Panc1 (cell line): ENCODE measurements at regions not wholly inside any gene's neighbourhood (a gene's known extent, or its start where the extent isn't known, plus 50 kb on each side); places are given as distances from the start of the nearest gene placed in this dataset.

Experiments
- ATAC-seq: fragments of 200-7000 bp; cut with Tn5 transposase; 2 replicates; pipeline ENCODE4 v1.9.1; 2020; ENCODE audit warnings: mild to moderate bottlenecking, moderate library complexity
- BruUV-seq: library from RNA; stranded (reverse); fragments of 400-500 nt; replicated peaks from 2 replicates; lab custom pipeline; 2021; lab: Mats Ljungman, UMichigan
- CTCF ChIA-PET: fragments of 300-600 bp; sonication (Branson Sonifier 250); formaldehyde crosslinking; loops from one replicate; lab custom pipeline; 2022; ENCODE audit warnings: antibody characterized with exemption; lab: Charles Lee
- POLR2A ChIA-PET: fragments of 300-600 bp; sonication (Branson Sonifier 250); formaldehyde crosslinking; loops from one replicate; lab custom pipeline; 2022; ENCODE audit warnings: antibody characterized with exemption; lab: Charles Lee
- DNase-seq: peaks from one replicate; pipeline ENCODE4 v3.0.0-alpha.2; 2010; ENCODE audit warnings: low read depth, low spot score
- H3K27ac ChIP-seq: 2 replicates; pipeline ENCODE4 v1.5.1; 2011; ENCODE audit warnings: mild to moderate bottlenecking, low read length, inconsistent platforms
- H3K27me3 ChIP-seq: fragments of 200-500 bp; sonication (Bioruptor generic); 2 replicates; pipeline ENCODE4 v1.6.0; 2014; ENCODE audit warnings: low read length, inconsistent platforms; ENCODE audit not compliant: control insufficient read depth, insufficient read depth
- H3K36me3 ChIP-seq: fragments of 200-500 bp; sonication (Bioruptor generic); 2 replicates; pipeline ENCODE4 v1.5.1; 2014; ENCODE audit warnings: inconsistent platforms, mild to moderate bottlenecking, low read length, moderate library complexity; ENCODE audit not compliant: control insufficient read depth, insufficient read depth
- H3K4me1 ChIP-seq: 2 replicates; pipeline ENCODE4 v1.5.1; 2011; ENCODE audit warnings: inconsistent platforms, mild to moderate bottlenecking, low read length, moderate library complexity; ENCODE audit not compliant: control insufficient read depth, insufficient read depth
- H3K4me3 ChIP-seq, 2 experiments: 2 replicates each; pipeline ENCODE4 v1.5.1; 2011 to 2012; ENCODE audit warnings: low read depth in 2 of 2, low read length in 2 of 2, mild to moderate bottlenecking in 2 of 2, inconsistent platforms in 1 of 2, moderate library complexity in 1 of 2
- H3K9me3 ChIP-seq: fragments of 200-500 bp; sonication (Bioruptor generic); 2 replicates; pipeline ENCODE4 v1.5.1; 2014; ENCODE audit warnings: low read depth, mild to moderate bottlenecking, inconsistent platforms, low read length, moderate library complexity; ENCODE audit not compliant: control insufficient read depth, insufficient read depth
- CTCF ChIP-seq: fragments of 450-650 bp; IDR thresholded peaks from 2 replicates; pipeline ENCODE4 v1.5.1; 2017; ENCODE audit warnings: mild to moderate bottlenecking
- POLR2AphosphoS5 ChIP-seq: IDR thresholded peaks from 2 replicates; pipeline ENCODE4 v1.6.1; 2012; ENCODE audit warnings: mild to moderate bottlenecking, low read depth, low read length, moderate library complexity
- REST ChIP-seq, 2 experiments: IDR thresholded peaks; 2 replicates each; pipeline ENCODE4 v1.6.1; 2011 to 2012; ENCODE audit warnings: low read depth in 2 of 2, control low read depth in 1 of 2, low read length in 1 of 2, mild to moderate bottlenecking in 1 of 2, moderate library complexity in 1 of 2; ENCODE audit not compliant: insufficient read depth in 1 of 2
- SIN3A ChIP-seq: IDR thresholded peaks from 2 replicates; pipeline ENCODE4 v1.6.1; 2012; ENCODE audit warnings: low read depth, mild to moderate bottlenecking, low read length, moderate library complexity, borderline replicate concordance; ENCODE audit not compliant: insufficient read depth
- TCF7L2 ChIP-seq: IDR thresholded peaks from 2 replicates; pipeline ENCODE4 v1.6.1; 2011; ENCODE audit warnings: mild to moderate bottlenecking, low read depth, low read length, inconsistent platforms
- in situ Hi-C: cut with HindIII; loops from 2 replicates; pipeline ENCODE4 v1.10.0; 2016; ENCODE audit warnings: low sequenced_read_pairs, low pct_unique_long_range_greater_than_20kb
- intact Hi-C: fragments of 100-400 bp; cut with micrococcal nuclease; formaldehyde crosslinking; loops from one replicate; pipeline ENCODE4 v1.10.0; 2022; ENCODE audit not compliant: unreplicated experiment

- intact Hi-C loops, result no loop called here
- Histone ChIP-seq H3K36me3 (no peaks in the 10 kb centered on the region), H3K27ac (no peak overlapping the region), H3K4me3 (no peak overlapping the region), H3K9me3 (no peaks in the 10 kb centered on the region), H3K4me1 (no peaks in the 10 kb centered on the region), H3K27me3 (no peaks in the 10 kb centered on the region)
- in situ Hi-C loops, result no loop called here
- TF ChIP-seq SIN3A, result no peak
- TF ChIP-seq CTCF, result no peak
- no peak for TF ChIP-seq REST (IDR thresholded peaks at IDR 0.05; ENCODE audit: insufficient read depth in 1 of 2, low read depth in 2 of 2, low read length in 1 of 2)
- TF ChIP-seq POLR2AphosphoS5, result no peak
- TF ChIP-seq TCF7L2, result no peak
- no peak for ATAC-seq
- DNase-seq, result no peak
- no TSS peak for BruUV-seq
- ChIA-PET POLR2A (no interaction called here), CTCF (no interaction called here)
Observed at GRCh38 chr2:125591954-125592353, 1064.0 kb upstream of the GYPC start.

- Histone ChIP-seq H3K36me3 (no peaks in the 10 kb centered on the region), H3K27me3 (no peaks in the 10 kb centered on the region), H3K9me3 (no peaks in the 10 kb centered on the region), H3K4me3 (no peak overlapping the region), H3K27ac (no peak overlapping the region), H3K4me1 (no peaks in the 10 kb centered on the region)
- TF ChIP-seq SIN3A, result no peak
- no peak for TF ChIP-seq TCF7L2
- TF ChIP-seq CTCF, result no peak
- no peak for TF ChIP-seq REST (IDR thresholded peaks at IDR 0.05; ENCODE audit: insufficient read depth in 1 of 2, low read depth in 2 of 2, low read length in 1 of 2)
- TF ChIP-seq POLR2AphosphoS5, result no peak
- no TSS peak for BruUV-seq
- intact Hi-C loops (no loop called here), in situ Hi-C loops (no loop called here)
- ChIA-PET POLR2A (no interaction called here), CTCF (no interaction called here)
- DNase-seq (no peak), ATAC-seq (no peak)
Observed at GRCh38 chr2:125593036-125593435, 1062.9 kb upstream of the GYPC start.
